HG03039 (cell line): ENCODE measurements at regions not wholly inside any gene's neighbourhood (a gene's known extent, or its start where the extent isn't known, plus 50 kb on each side); places are given as distances from the start of the nearest gene placed in this dataset.

Source experiments
- ATAC-seq: cut with Tn5 transposase; IDR thresholded peaks from one replicate; pipeline ENCODE4 v1.9.1; 2021; ENCODE audit warnings: mild to moderate bottlenecking, moderate library complexity; ENCODE audit not compliant: unreplicated experiment

DNA sequence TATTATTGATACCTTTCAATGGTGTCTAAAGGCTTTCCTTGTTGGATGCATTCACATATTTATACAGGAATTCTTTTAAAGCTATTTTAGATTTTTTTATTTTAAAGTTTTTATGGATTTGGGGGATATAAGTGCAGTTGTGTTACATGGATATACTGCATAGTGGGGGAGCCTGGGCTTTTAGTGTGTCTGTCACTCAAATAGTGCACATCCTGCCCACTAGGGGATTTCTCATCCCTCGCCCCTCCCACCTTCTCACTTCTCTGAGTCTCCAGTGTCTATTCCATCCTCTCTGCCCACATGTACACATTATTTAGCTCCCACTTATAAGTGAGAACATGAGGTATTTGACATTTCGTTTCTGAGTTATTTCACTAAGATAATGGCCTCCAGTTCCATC, 154.0 kb upstream of the MKI67 start:
- ATAC-seq: no peak

- no peak for ATAC-seq
Measured at GRCh38 chr10:128281343-128281742, 155.1 kb upstream of the MKI67 start.

DNA sequence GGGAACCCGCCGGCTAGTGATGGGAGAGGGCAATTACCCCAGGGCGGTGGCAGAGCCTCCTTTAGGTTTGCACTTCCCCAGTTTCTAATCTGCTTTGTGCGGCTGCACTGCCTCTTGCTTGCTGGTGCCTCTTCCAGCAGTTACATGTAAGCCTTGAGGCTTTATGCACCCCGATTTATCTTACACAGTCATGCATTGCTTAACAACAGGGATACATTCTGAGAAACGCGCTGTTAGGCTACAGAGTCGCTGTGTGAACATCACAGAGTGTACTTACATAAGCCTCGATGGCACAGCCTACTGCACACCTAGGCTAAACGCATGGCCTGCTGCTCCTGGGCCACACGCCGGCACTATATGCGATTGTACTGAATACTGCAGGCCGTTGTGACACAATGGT, 155.6 kb upstream of the MKI67 start:
- no peak for ATAC-seq

DNA sequence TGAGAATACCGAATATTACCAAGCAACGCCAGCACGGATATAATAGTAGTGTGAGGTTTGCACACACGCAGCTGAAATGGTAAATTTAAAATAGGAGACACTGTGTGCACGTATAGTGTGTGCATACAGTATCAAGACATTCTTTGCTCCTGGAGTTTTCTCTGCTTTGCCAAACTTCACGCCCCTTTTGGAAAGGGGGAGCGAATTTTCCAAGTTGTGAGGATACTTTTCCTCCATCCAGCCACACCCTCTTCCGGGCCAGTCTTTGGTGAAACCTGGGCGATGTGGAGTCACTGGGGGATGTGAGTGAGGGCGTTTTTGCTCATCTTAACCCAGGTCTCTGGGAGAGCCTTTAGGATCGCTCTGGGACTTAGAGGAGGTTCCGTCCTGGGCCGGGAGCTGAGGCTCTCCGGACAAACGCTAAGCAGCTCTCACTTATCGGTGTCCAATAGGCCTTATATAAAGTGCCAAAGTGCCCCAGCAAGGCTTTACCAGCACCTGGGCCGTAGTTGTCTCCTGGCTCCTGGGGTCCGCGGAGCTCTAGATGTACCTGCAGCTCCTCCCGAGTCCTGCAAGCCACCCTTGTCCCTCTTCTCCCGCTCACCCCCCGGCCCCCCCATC, 160.0 kb upstream of the MKI67 start:
- ATAC-seq: no peak

DNA sequence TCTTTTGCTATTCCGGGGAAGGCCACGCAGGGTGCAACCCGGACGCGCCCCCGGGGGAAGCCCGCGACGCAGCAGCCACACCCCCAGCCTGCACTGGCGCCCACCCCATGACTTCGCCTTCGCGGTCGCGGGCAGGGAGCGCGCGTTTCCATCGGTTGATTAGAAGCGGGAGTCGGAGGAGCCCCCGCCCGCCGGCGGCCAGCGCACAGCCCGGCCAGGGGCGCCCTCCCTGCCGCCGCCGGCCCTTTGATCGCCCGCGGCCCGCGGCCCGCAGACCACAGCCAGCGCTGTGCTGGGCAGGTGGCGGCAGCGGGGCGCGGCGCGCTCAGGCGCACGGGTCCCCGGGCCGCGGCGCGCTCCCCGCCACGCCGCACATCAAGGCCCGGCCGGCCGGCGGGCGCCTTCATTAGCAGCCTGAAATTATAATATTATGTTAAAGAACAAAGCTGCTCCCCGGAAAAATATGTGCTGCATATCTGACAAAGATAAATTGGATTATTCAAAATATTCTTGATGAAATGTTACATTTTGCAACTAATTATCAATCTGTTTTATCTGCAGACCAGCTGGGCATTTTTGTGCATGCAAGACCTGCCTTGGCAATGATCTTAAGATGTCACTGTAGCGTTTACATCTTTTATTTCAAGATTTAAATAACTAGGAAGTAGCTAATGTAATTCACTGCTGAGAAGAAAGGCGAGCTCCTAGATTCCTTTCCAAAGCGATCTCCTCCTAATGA, 160.7 kb upstream of the MKI67 start:
- ATAC-seq: no peak

DNA sequence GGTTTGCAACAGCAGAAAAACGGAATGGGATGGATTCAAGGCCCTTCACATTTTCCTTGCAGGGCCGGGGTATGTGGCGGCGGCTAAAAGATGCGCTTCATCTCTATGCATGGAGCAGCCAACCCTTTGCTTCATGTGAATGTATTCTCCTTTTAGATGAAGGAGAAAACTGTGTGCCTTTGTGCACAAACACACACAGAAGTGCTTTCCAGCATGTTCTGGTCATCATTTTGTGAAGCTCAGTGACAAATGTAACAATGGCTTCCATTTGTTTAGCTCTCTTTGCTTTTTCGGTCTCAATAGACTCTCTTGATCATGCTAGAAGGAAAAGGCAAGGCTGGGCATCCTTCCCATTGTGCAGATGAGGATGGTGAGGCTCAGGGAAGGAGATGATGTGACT, 161.7 kb upstream of the MKI67 start:
- ATAC-seq: no peak

DNA sequence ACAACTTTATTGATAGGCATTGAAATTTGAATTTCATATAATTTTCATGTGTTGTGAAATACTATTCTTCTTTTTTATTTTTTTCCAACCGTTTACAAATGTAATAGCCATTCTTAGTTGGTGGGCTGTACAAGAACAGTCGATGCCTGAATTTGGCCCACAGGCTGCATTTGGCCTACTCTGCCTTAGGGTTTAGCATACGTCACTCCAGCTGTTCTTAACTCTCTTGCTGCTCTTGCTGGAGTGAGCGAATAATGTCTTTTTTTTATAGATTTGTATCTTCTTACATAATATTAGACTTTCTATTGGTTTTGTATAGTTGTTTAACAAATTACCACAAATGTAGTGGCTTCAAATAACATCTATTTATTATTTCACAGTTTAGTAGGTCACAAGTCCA, 163.4 kb upstream of the MKI67 start:
- ATAC-seq: no peak

GRCh38 chr10:128295003-128295402, 168.8 kb upstream of the MKI67 start:
- ATAC-seq: no peak

- ATAC-seq: no peak
Measured at GRCh38 chr10:128296253-128297007, 170.2 kb upstream of the MKI67 start.

DNA sequence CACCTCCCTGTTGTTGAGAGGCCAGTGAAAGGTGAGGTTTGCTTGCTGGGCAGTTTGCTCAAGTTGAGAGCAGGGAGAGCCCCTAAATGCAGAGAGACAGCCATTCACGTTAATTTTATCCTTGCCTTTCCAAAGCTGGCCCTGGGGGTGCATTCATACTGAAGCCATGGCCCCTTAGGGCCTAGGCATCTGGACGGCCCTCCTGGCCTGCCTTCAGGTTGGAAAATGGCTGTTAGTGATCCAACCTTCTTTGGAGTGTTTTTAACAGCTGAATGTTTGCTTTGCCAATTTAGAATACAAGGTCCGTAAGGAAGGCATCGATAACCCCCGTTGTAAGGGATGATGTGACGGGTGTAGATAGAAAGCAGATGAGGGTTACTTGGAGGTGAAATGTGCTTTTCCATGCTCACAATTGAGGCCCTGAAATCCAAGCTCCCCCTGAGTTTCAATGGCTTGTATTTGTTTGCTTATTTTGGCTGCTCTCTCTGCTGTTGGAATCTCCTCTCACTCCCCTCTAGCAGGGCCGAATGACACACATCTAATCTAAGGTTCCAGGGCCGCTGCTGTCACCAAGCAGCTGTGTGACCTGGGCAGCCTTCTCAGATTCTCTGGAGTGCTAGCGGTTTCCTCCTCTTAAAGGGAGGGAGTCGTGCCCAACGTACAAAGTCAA, 171.6 kb upstream of the MKI67 start:
- no peak for ATAC-seq

DNA sequence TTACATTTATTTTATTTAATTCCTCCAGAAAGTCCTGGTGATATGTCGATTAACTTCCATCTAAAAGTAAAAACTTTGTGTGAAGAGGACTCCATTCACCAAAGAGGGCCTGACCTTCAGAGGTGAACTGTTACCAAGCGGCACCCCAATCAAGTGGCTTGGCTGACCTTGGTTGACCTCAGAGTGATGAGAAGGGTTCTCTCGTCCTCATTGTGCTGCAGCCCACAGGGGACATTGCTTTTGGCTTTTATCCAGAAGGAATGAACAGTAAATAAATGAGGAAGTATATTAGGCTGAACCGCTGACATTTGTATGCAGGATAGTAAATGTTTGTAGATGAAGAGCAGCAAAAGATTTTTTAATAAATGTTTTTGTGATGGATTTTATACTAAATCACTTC, 172.4 kb upstream of the MKI67 start:
- ATAC-seq: no peak

DNA sequence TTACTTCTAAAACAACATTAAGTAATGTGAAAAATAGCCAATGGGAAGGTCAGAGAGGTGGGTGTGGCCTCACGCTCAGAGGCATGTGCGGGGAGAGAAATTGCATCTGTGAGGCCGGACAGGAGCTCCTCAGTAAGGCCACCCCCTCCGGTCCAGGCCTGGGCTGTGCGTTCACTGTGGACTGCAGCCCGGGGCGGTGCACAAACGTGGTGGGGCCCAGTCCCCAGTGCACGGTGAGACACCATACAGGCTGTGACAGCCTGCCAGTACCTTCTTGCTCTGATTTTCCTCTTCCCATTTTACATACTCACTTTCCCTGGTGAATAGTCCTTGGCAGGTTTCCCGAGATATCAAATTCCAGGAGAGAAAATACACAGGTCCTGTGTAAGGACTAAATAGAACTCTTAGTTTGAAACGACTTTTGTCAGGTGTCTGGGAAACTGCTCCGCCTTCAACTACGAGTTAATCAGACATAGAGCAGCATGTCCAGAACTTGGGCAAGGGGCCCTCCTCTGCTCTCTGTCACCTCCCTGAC, 174.1 kb upstream of the MKI67 start:
- no peak for ATAC-seq

DNA sequence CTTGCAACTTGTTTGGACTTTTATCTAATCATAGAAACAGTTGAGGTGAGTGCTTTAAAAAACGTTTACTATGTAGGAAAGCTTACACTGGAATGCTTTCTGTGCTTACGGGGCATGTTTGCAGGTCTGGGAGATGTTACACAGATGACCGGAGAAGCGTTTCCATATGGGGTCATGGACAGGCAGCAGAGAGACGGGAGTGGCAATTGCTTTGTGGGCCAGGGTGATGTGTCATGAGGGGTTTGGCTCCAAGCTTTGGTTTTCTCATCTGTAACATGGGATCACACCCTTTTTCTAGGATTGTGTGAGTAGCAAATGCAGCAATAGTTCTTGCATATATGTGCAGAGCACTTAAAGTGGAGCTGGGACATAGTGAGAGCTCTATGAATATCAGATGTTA, 174.8 kb upstream of the MKI67 start:
- no peak for ATAC-seq

DNA sequence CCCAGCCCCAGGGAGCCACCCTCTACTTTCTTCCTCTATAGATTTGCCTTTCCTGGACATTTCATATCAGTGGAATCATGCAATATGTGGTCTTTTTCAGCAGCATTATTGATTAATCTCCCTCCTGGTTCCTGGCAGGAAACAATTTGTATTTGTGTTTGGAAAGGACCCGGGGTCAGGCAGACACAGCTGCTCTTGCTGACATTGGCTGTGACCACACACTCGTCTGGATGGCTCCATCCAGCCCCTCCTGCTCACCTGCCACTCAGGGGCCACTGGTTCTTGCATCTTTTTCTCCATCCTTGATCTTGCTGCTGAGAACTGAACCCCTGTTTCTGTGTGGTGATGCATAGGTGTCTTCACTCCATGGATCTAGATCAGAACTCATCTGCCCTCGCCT, 176.6 kb upstream of the MKI67 start:
- no peak for ATAC-seq

GRCh38 chr10:128304271-128304670, 178.0 kb upstream of the MKI67 start:
- no peak for ATAC-seq

- no peak for ATAC-seq
Measured at GRCh38 chr10:128305601-128306345, 179.6 kb upstream of the MKI67 start.

DNA sequence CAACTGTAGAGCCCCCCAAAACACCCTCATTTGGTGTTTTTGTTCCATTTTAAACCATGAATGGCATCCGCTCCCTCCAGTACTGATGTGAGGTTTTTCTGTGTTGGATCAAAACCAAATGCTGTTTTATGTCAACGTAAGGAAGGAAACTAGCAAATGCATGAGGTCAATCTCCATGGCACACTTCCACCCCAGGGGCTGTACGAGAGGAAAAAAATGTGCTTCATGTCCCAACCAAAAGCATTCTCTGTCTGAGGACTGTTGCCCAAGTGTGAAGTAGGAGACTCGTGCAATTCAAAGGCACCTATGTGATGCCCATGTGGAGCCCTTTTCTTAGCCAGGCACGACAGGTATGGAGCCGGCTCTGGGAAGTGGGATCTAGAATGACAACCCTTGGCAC, 180.3 kb upstream of the MKI67 start:
- no peak for ATAC-seq

- no peak for ATAC-seq
Measured at GRCh38 chr10:128306966-128307365, 180.7 kb upstream of the MKI67 start.

- no peak for ATAC-seq
Measured at GRCh38 chr10:128307820-128308219, 181.6 kb upstream of the MKI67 start.

DNA sequence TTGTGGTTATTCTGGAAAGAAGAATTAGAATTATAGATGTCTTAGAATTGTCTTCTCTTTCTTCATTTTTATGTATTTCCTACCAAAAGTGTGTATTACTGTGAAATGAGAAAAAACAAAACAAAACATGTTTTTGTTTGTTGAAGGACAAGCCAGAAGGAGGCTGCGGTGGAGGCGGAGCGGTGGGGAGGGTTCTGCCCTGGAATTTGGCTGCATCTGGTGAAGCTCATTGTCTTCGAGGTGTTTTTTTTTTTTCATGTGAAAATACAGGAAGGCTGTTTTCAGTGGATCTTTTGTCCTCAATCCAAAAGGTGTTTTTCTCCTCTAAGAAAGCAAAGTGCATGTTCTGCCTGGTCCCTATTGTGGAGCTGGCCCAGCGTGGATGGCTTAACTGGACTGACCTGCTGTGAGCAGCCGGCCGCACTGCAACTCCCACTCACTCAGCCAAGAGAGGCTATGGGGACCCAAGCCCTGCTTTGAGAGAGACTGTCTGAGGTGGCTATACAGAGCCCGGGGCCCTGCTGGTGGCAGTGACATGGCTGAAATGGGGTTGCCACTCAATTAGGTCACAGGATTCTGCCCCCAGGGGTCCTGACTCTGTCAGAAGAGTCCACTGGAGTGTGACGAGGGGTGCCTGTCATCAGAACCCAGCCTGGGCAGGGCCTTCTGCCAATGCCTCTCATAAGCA, 184.9 kb upstream of the MKI67 start:
- ATAC-seq: no peak
